K562 (cell line): ENCODE measurements at regions not wholly inside any gene's neighbourhood (a gene's known extent, or its start where the extent isn't known, plus 50 kb on each side); places are given as distances from the start of the nearest gene placed in this dataset.

Source experiments
- ETS1 ChIP-seq: conservative IDR thresholded peaks from 2 replicates; pipeline ENCODE4 v1.6.1; 2011; ENCODE audit warnings: low read depth, mild to moderate bottlenecking, low read length; ENCODE audit not compliant: control insufficient read depth
- KDM4B ChIP-seq, 2 experiments: fragments of 450-650 bp in 1 of 2; sonication (generic) in 1 of 2; IDR thresholded peaks; 2 replicates each; pipeline ENCODE4 v1.6.1; 2016 to 2017; ENCODE audit warnings: borderline replicate concordance in 2 of 2, antibody characterized with exemption in 1 of 2, low read depth in 1 of 2, mild to moderate bottlenecking in 1 of 2
- ZNF668 ChIP-seq: fragments of 250-450 bp; sonication (Bioruptor Pico); IDR thresholded peaks from 2 replicates; pipeline ENCODE4 v1.8.0; 2022; ENCODE audit warnings: mild to moderate bottlenecking, inconsistent platforms

- no peak for TF ChIP-seq ETS1
- no peak for TF ChIP-seq ZNF668 (CRISPR knock-in tag)
- no peak for TF ChIP-seq KDM4B (IDR thresholded peaks at IDR 0.05; ENCODE audit: borderline replicate concordance in 2 of 2, low read depth in 1 of 2)
Observed at GRCh38 chr5:174300941-174301761, 255.6 kb downstream of the NSG2 start.
